Activated CD8-positive, alpha-beta memory T cell treated with anti-CD3 and anti-CD28 coated beads for 24 hours (primary cell): ENCODE measurements at regions not wholly inside any gene's neighbourhood (a gene's known extent, or its start where the extent isn't known, plus 50 kb on each side); places are given as distances from the start of the nearest gene placed in this dataset.
A peak's percentile ranks its signal among the peaks of the same experiment; 100 is the strongest.
"Not testable (repeated sequence)": the region's sequence is repeated elsewhere in the genome, so short reads cannot be mapped to it uniquely, and the experiment has no call there.

Source experiments
- DNase-seq: peaks from one replicate; pipeline ENCODE4 v3.0.0-alpha.2; 2020

GRCh38 chr2:61774351-61774750 lies 79.5 kb downstream of the FAM161A start:
- DNase-seq: no peak

DNA sequence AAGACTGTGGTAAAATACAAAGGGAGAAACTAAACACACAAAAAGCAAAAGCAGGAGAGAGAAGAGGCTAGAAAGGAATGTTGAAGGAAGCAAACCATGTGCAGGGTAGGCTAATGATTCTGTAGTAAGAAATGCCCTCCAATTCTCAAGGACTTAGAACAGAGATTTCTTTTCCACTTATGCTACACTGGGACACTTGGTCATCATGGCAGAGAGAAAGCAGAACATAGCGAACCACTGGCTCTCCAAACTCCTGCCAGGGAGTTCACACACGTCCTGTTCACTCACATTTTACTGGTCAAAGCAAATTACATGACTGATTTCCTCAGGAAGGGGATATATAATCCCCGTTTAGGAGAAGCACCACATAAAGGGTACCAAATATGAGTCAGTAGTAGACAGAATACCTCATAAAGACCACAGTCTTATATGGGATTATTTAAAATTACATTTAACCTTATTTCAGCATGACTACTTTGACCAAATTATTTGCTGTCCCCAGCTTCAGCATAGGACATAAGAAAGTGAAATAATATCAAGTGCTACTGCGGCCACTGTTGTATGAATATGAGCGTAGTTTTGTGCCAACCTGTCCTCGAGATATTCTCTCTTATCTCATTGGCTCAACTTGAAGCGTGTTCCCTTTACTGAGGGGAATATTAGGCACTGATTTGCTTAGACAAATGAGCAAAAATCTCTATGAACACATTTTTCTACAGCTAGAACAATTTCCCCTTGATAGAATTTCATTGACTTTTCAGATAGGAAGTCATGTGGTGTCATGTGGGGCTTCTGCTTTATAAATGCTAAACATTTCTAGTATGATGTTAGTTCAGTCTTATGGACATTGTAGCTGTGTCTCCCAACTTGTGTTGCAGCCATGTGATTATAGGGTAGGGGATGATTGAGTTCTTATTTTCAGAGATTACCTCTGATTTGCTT lies 81.7 kb downstream of the FAM161A start:
- no peak for DNase-seq

GRCh38 chr2:61770746-61771145 lies 83.1 kb downstream of the FAM161A start:
- DNase-seq: no peak

DNA sequence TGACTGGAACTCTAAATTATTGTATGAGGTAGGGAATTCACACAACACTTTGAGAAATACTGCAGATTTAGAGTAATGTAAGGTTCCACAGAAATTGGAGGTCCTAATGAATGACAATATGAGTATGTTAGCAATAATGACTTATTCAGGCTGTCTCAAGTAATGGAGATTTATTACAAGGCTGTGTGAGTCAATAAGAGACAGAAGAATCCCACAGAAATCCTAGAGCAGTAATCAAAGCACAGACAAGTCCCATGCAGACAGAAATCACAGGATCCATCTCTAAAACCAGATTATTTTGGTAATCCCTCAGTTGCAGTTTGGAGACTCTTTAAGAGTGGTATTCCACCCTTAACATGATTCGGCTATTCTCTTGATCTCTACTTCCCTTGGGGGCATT lies 83.6 kb downstream of the FAM161A start:
- no peak for DNase-seq

DNA sequence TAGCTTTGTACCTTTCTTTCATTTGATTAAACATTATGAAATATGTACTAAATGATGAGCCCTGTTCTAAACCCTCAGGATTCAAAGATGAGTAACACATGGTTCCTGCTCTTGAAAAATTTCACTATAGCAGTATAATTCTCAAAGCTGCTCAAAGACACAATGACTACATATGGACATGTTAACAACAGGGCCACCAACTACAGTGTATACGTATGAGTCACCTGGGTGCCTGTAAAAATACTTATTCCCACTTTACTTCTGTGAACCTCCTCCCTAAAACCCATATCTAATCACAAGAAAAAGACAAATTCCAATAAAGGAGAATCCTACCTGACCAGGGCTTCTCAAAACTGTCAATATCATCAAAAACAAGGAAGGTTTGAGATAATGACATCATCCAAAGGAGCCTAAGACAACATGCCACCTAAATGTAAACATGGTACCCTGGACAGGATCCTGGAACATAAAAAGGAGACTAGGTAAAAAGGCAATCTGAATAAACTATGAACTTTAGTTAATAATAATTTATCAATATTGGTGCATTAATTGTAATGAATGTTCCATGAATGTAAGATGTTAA lies 84.7 kb downstream of the FAM161A start:
- DNase-seq: no peak

GRCh38 chr2:61764035-61764800 lies 89.6 kb downstream of the FAM161A start:
- peak; percentile 96 for DNase-seq

DNA sequence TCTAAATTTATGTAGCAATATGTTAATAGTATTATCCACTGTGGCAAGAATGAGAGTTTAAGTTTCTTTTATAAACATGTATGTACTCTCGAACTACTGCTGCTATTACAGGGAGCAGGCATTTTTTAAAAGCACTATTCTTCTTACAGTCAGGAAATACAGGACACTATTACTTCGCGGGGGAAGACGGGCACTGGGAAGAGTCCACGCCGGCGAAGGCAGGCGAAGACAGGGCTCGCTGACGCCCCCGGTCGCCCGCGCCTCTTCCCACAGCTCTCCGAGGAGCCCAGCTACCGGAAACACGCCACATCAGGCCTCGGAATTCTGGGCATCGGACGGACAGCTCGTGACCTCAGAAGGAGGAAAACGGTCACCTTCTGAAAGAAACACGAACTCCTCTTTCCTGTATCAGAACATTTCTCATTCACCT lies 90.2 kb downstream of the FAM161A start:
- no peak for DNase-seq

DNA sequence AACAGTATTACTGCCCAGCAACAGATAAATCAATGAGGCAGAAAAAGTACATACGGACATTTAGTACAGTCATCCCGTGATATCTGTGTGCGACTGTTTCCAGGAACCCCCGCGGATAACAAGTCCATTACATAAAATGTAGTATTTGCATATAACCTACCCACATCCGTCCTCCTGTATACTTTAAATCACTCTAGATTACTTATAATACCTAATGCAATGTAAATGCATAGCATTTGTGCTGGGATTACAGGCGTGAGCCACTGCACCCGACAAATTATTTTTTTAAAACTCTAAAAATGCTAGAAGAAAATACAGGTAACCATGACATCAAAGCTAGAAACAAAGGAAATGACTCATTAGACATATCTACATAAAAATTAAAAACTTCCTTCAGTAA lies 91.6 kb downstream of the FAM161A start:
- no peak for DNase-seq

DNA sequence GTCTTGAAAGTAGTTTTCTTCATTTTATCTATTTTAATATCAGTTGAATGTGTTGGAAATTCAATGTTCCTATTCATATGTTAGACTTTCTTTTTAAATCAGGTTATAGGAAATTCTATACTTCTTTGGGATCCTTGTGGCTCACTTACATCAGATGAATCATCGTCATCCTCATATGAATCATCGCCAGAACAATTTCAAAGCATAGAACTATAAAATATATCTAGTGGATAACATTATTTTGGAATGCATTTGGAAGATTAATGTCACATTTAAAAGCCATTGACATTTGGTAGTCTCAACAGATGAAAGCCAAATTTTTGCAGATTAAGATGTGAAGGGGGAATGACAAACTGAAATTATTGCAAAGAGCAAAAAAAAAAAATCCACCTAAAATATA lies 94.1 kb downstream of the FAM161A start:
- DNase-seq: no peak

DNA sequence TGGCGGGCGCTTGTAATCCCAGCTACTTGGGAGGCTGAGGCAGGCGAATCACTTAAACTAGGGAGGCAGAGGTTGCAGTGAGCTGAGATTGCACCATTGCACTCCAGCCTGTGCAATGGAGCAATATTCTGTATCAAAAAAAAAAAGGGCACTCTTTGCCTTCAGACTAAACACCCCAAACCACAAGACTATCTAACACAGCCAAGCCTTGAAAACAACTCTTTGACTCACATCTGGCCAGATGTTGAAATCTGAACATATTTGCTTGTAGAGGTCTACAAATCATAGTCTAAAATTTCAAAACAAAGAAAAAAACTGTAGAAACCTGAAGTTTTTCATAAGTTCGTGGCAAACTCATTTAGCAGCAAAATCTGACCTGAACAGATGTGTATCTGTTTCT lies 94.9 kb downstream of the FAM161A start:
- no peak for DNase-seq

DNA sequence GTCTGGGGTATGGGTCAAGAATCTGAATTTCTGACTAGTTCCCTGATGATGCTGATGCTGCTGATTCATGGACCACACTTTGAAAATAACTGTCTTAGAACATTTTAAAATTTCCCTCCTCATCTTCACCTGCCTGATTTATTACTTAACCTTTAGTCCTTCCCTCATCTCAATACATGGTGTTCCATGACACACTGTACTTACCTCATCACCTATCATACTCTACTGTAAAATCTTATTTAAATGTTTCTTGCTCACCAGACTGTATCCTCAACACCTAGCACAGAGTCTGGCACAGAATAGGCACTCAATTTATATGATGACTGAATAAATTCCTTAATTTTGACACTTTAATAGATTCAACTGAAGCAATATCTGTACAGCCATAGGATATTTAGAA lies 95.7 kb downstream of the FAM161A start:
- no peak for DNase-seq

DNA sequence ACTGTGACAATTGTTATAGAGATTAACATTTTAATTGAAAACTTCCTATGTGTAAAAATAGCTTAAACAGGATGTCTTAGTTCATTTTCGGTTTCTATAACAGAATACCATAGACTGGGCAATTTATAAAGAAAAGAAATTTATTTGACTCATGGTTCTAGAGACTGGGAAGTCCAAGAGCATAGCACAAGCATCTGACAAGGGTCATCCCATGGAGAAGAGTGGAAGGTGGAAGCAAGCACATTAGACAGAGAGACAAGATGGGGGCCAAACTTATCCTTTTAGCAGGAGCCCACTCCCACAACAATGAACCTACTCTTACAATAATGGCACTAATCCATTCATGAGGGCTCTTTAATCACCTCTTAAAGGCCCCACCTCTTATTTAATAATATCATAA lies 100.3 kb downstream of the FAM161A start:
- DNase-seq: no peak

GRCh38 chr2:61750624-61751023 lies 103.2 kb downstream of the FAM161A start:
- no peak for DNase-seq

DNA sequence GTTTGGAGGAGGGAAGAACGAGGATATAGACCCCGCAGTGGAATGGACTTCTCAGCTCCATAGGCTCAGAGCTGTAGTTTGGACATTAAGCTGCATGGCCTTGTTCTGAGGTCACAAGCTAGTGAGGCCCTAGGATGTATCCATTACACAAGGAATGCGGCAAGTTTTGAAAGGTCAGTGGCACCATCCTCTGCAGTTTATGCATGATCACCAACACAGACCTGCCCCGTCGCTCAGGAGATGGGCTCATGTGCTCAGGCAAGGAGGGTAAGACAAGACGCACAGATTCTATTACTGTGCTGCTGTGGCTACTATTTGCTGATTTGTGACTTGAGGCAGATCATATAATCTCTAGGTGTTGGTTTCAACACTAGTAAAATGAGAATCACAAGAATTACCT lies 110.9 kb downstream of the FAM161A start:
- no peak for DNase-seq

- no peak for DNase-seq
These were observed 116.0 kb downstream of the FAM161A start for GRCh38 chr2:61737841-61738240.

DNA sequence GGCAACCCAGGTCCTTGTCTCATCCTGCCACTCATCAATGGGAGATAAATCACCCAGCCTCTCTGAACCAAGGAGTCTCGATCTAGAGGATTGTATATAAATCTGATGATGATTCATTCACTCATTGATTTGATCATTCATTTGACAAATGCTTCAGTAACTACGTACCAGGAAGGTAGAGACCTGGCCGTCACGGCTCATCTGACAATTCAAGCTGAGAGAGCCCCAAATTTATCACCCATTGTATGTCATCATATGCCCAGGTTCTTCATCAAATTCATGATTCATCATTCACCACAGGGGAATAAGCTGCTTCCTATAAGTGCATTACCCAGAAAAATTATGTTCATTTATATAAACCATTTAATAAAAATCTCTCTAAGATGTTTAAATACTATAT lies 116.9 kb downstream of the FAM161A start:
- DNase-seq: no peak

GRCh38 chr2:61733563-61733962 lies 120.3 kb downstream of the FAM161A start:
- no peak for DNase-seq

GRCh38 chr2:61732787-61733186 lies 121.1 kb downstream of the FAM161A start:
- DNase-seq: no peak

- DNase-seq: no peak
These were observed 126.1 kb downstream of the FAM161A start for GRCh38 chr2:61727746-61728145.

DNA sequence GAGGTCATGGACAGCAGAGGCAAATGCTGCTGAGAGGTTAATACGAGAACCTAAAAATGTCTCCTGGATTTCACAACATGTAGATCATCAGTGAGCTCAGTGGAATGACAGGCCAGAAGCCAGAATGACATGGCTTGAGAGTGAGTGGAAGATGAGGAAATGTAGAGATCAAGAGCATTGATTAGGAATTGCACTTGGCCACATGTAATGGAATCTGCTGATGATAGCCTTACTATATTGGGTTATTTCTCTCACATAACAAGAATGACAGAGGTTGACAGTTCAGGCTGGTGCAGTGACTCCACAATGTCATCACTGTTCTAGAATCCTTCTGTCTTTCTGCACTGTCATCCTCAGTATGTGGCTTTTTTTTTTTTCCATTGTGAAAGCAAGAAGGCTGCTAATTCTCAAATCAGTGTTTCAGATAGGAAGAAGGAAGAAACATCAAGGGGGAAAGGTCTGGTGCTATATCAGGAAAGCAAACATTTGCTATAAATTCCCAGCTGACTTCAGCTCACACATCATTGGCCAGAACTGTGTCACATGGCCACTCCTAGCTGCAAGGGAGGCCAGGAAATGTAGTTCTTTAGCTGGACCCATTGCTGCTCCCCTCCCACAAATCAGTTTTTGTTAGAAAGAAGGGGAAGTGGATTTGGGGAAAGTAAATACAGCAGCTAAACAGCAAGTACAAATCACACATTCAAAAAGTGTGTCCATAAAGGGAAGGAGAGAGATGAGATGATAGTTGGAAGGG lies 127.2 kb downstream of the FAM161A start:
- DNase-seq: no peak

- DNase-seq: not testable (repeated sequence)
These were observed 130.5 kb downstream of the FAM161A start for GRCh38 chr2:61723364-61723763.

DNA sequence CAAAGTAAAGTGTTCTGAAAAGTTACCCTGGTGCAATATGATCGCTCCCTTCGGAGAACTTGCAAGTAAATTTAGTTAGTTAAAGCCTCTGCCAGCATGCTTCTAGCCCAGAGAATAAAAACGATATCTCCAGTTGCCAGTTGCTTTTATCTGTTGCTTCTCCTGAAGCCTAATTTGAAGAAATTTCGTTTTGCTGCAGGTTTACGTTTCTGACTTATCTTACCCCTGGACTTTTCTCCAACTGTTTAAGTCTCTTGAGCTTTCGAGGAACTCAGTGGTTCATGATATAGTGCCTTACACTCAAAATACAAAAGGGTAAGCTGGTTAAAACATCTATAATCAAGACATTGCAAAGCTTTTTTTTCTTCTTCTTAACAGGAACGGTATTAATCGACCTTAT lies 131.1 kb downstream of the FAM161A start:
- no peak for DNase-seq

GRCh38 chr2:61722318-61722717 lies 131.5 kb downstream of the FAM161A start:
- DNase-seq: no peak
